ENCODE measurements at regions not wholly inside any gene's neighbourhood (a gene's known extent, or its start where the extent isn't known, plus 50 kb on each side); places are given as distances from the start of the nearest gene placed in this dataset.

- intact Hi-C loops (cut with micrococcal nuclease) (no loop called here), in situ Hi-C loops (cut with MboI) (no loop called here)
- Histone ChIP-seq H3K27ac (ENCODE audit: extremely low read depth, low read depth, low read length) (no peak overlapping the region), H3K4me1 (replicated peaks in 1 of 2; ENCODE audit: control insufficient read depth in 2 of 2, insufficient read depth in 2 of 2, low read length in 2 of 2) (no peaks in the 10 kb centered on the region), H3K4me2 (ENCODE audit: insufficient read depth, low read length) (no peak overlapping the region), H3K27me3 (ENCODE audit: control insufficient read depth in 2 of 2, insufficient read depth in 2 of 2, low read length in 2 of 2) (no peaks in the 10 kb centered on the region), H3K36me3 (ENCODE audit: control insufficient read depth, insufficient read depth, low read length) (no peaks in the 10 kb centered on the region), H2AFZ (ENCODE audit: low read depth, low read length) (no peak overlapping the region), H3K9me3 (replicated peaks; ENCODE audit: control insufficient read depth, insufficient read depth, low read depth, low read length) (no peaks in the 10 kb centered on the region), H3K9me1 (ENCODE audit: control insufficient read depth, insufficient read depth, low read length) (no peaks in the 10 kb centered on the region), H3K9ac (ENCODE audit: insufficient read depth in 1 of 2, low read depth in 2 of 2, low read length in 2 of 2) (no peak overlapping the region), H3K4me3 (no peak overlapping the region), H4K20me1 (replicated peaks; ENCODE audit: control insufficient read depth, insufficient read depth, low read length) (no peaks in the 10 kb centered on the region), H3K79me2 (ENCODE audit: control insufficient read depth, insufficient read depth, low read length) (no peaks in the 10 kb centered on the region)
- ChIA-PET POLR2A (no interaction called here), CTCF (ENCODE audit: low intra/inter-chr PET ratio) (no interaction called here)
- ATAC-seq (no peak), FAIRE-seq (no peak), DNase-seq (ENCODE audit: extremely low read depth in 1 of 4, low spot score in 3 of 4) (no peak)
- no TSS peak for BruUV-seq (replicated peaks)
- WGBS (ENCODE audit: insufficient coverage, low coverage, missing lambda C conversion rate) = 0% methylated on average over 1 of the region's 1 CpG
- TF ChIP-seq NR1H2 (CRISPR knock-in tag; IDR thresholded peaks at IDR 0.05) (no peak), AFF4 (CRISPR knock-in tag; IDR thresholded peaks at IDR 0.05) (no peak), ILF3 (IDR thresholded peaks at IDR 0.05; ENCODE audit: borderline replicate concordance) (no peak), TCF7L2 (IDR thresholded peaks at IDR 0.05; ENCODE audit: low read depth, low read length) (no peak), ZBTB17 (CRISPR knock-in tag; IDR thresholded peaks at IDR 0.05) (no peak), ZBTB11 (CRISPR knock-in tag; IDR thresholded peaks at IDR 0.05) (no peak), ZNF224 (CRISPR knock-in tag; IDR thresholded peaks at IDR 0.05) (no peak), HOXB6 (CRISPR knock-in tag; IDR thresholded peaks at IDR 0.05; ENCODE audit: borderline replicate concordance) (no peak), ZNF780A (CRISPR knock-in tag; IDR thresholded peaks at IDR 0.05) (no peak), POLR2B (IDR thresholded peaks at IDR 0.05; ENCODE audit: low read depth, partially characterized antibody) (no peak)
- TF ChIP-seq, protein P1, sequence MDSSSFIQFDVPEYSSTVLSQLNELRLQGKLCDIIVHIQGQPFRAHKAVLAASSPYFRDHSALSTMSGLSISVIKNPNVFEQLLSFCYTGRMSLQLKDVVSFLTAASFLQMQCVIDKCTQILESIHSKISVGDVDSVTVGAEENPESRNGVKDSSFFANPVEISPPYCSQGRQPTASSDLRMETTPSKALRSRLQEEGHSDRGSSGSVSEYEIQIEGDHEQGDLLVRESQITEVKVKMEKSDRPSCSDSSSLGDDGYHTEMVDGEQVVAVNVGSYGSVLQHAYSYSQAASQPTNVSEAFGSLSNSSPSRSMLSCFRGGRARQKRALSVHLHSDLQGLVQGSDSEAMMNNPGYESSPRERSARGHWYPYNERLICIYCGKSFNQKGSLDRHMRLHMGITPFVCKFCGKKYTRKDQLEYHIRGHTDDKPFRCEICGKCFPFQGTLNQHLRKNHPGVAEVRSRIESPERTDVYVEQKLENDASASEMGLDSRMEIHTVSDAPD (CRISPR knock-in tag; IDR thresholded peaks at IDR 0.05) = no peak
- TF ChIP-seq, protein P2, sequence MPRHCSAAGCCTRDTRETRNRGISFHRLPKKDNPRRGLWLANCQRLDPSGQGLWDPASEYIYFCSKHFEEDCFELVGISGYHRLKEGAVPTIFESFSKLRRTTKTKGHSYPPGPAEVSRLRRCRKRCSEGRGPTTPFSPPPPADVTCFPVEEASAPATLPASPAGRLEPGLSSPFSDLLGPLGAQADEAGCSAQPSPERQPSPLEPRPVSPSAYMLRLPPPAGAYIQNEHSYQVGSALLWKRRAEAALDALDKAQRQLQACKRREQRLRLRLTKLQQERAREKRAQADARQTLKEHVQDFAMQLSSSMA (CRISPR knock-in tag; IDR thresholded peaks at IDR 0.05) = no peak
- TF ChIP-seq, protein P3, sequence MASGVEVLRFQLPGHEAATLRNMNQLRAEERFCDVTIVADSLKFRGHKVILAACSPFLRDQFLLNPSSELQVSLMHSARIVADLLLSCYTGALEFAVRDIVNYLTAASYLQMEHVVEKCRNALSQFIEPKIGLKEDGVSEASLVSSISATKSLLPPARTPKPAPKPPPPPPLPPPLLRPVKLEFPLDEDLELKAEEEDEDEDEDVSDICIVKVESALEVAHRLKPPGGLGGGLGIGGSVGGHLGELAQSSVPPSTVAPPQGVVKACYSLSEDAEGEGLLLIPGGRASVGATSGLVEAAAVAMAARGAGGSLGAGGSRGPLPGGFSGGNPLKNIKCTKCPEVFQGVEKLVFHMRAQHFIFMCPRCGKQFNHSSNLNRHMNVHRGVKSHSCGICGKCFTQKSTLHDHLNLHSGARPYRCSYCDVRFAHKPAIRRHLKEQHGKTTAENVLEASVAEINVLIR (CRISPR knock-in tag; IDR thresholded peaks at IDR 0.05) = no peak
Measured at GRCh38 chr4:112836895-112837294, 200.0 kb downstream of the LARP7 start.
